ENCODE measurements at regions not wholly inside any gene's neighbourhood (a gene's known extent, or its start where the extent isn't known, plus 50 kb on each side); places are given as distances from the start of the nearest gene placed in this dataset.
"Not testable (repeated sequence)": the region's sequence is repeated elsewhere in the genome, so short reads cannot be mapped to it uniquely, and the experiment has no call there.

DNA sequence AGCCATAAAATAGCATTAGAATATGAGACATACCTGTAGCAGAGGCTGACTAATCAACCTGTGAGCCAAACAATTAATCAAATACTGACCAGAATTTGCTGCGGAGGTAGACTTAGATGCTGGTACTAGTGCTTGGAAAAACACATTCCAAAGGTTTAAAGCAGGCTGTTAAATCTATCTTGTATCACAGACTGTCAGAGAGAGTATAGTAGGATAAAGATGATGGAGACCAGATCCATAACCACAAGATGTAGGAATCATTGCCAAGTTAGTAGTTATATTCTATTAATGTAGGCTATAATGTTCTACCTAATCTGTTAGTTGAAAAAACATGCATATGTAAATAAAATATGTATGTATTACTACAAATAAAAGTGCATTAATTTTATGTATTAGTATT, 726.2 kb downstream of the SLC6A15 start:
- H3K36me3 ChIP-seq (ENCODE audit: control insufficient read depth in 2 of 2, insufficient read depth in 2 of 2, low read length in 2 of 2): no peaks in the 10 kb centered on the region
- no peak overlapping the region for H3K9ac ChIP-seq (ENCODE audit: low read depth in 1 of 2, low read length in 2 of 2)
- peaks cover 0 to 2% of the 10 kb centered on the region in 2 donors for H3K9me3 ChIP-seq (ENCODE audit: control insufficient read depth in 2 of 2, low read length in 2 of 2)
- no peaks in the 10 kb centered on the region for H3K4me1 ChIP-seq (ENCODE audit: control insufficient read depth in 2 of 2, insufficient read depth in 2 of 2, low read length in 2 of 2)
- H3K27ac ChIP-seq (ENCODE audit: low read depth in 2 of 2, low read length in 2 of 2): no peak overlapping the region
- no peaks in the 10 kb centered on the region for H3K27me3 ChIP-seq (ENCODE audit: control insufficient read depth in 2 of 2, insufficient read depth in 2 of 2, low read length in 2 of 2)
- H3K4me3 ChIP-seq (ENCODE audit: low read length in 2 of 2): no peak overlapping the region

- Histone ChIP-seq H3K4me1 (ENCODE audit: control insufficient read depth in 2 of 2, insufficient read depth in 2 of 2, low read length in 2 of 2) (no peaks in the 10 kb centered on the region), H3K9me3 (ENCODE audit: control insufficient read depth in 2 of 2, low read length in 2 of 2) (peaks cover 0 to 2% of the 10 kb centered on the region in 2 donors), H3K27me3 (ENCODE audit: control insufficient read depth in 2 of 2, insufficient read depth in 2 of 2, low read length in 2 of 2) (no peaks in the 10 kb centered on the region), H3K36me3 (ENCODE audit: control insufficient read depth in 2 of 2, insufficient read depth in 2 of 2, low read length in 2 of 2) (no peaks in the 10 kb centered on the region), H3K9ac (ENCODE audit: low read depth in 1 of 2, low read length in 2 of 2) (no peak overlapping the region), H3K4me3 (ENCODE audit: low read length in 2 of 2) (no peak overlapping the region), H3K27ac (ENCODE audit: low read depth in 2 of 2, low read length in 2 of 2) (no peak overlapping the region)
Measured at GRCh38 chr12:84183576-84183975, 729.0 kb downstream of the SLC6A15 start.

GRCh38 chr12:84174115-84174514, 738.5 kb downstream of the SLC6A15 start:
- peaks cover 3 to 5% of the 10 kb centered on the region in 2 donors for H3K9me3 ChIP-seq (ENCODE audit: control insufficient read depth in 2 of 2, low read length in 2 of 2)
- no peaks in the 10 kb centered on the region for H3K36me3 ChIP-seq (ENCODE audit: control insufficient read depth in 2 of 2, insufficient read depth in 2 of 2, low read length in 2 of 2)
- no peak overlapping the region for H3K27ac ChIP-seq (ENCODE audit: low read depth in 2 of 2, low read length in 2 of 2)
- no peaks in the 10 kb centered on the region for H3K27me3 ChIP-seq (ENCODE audit: control insufficient read depth in 2 of 2, insufficient read depth in 2 of 2, low read length in 2 of 2)
- H3K4me1 ChIP-seq (ENCODE audit: control insufficient read depth in 2 of 2, insufficient read depth in 2 of 2, low read length in 2 of 2): no peaks in the 10 kb centered on the region
- no peak overlapping the region for H3K4me3 ChIP-seq (ENCODE audit: low read length in 2 of 2)
- no peak overlapping the region for H3K9ac ChIP-seq (ENCODE audit: low read depth in 1 of 2, low read length in 2 of 2)

DNA sequence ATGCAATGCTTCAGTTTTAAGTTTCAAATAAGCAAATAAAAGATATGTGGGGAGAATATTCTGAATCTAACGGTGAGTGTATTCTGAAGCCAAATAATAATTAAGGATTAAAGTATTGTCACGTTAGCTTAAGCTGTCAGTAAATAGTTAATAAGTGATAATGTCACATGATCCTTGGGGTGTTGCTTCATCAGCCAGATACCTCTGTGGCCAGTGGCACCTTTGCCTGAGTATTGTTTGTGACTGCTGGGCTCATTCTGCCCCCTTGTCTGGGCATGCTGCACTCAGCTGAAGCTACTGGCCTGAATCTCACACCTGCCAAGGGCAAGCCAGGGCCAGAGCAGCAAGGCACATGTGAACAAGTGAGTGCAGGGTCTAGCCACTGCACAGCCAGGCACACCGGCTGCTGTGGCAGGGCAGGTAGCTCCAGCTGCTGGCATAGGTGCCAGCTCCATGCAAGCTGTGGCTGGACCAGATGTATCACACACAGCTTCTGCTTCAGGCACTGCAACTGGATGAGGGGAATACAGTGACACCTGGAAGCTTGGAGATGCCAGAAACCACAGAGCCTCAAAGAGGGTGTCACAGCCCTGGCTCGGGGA, 739.7 kb downstream of the SLC6A15 start:
- H3K27me3 ChIP-seq (ENCODE audit: control insufficient read depth in 2 of 2, insufficient read depth in 2 of 2, low read length in 2 of 2): no peaks in the 10 kb centered on the region
- H3K4me1 ChIP-seq (ENCODE audit: control insufficient read depth in 2 of 2, insufficient read depth in 2 of 2, low read length in 2 of 2): no peaks in the 10 kb centered on the region
- peaks cover 3 to 5% of the 10 kb centered on the region in 2 donors for H3K9me3 ChIP-seq (ENCODE audit: control insufficient read depth in 2 of 2, low read length in 2 of 2)
- no peak overlapping the region for H3K27ac ChIP-seq (ENCODE audit: low read depth in 2 of 2, low read length in 2 of 2)
- no peak overlapping the region for H3K9ac ChIP-seq (ENCODE audit: low read depth in 1 of 2, low read length in 2 of 2)
- H3K4me3 ChIP-seq (ENCODE audit: low read length in 2 of 2): no peak overlapping the region
- no peaks in the 10 kb centered on the region for H3K36me3 ChIP-seq (ENCODE audit: control insufficient read depth in 2 of 2, insufficient read depth in 2 of 2, low read length in 2 of 2)

DNA sequence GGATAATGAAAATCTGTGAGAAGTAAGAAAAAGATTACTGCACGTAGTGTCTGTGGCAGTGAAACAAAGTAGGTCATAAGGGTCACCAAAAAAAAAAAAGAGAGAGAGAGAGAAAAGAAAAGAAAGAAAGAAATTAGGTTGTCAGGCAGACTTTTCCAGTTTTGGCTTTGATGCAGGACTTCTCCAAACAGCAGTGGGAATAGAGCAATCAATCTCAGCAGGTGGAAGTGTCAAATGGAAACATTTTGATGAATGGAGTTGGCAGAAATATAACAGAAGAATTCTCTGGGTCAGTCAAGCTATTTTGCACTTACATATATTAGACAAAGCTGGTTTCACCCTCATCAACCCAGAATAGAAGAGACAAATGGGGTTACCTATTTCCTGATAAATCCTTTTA, 745.8 kb downstream of the SLC6A15 start:
- Histone ChIP-seq H3K9me3 (ENCODE audit: control insufficient read depth in 2 of 2, low read length in 2 of 2) (no peaks in the 10 kb centered on the region), H3K27ac (ENCODE audit: low read depth in 2 of 2, low read length in 2 of 2) (no peak overlapping the region), H3K27me3 (ENCODE audit: control insufficient read depth in 2 of 2, insufficient read depth in 2 of 2, low read length in 2 of 2) (no peaks in the 10 kb centered on the region), H3K36me3 (ENCODE audit: control insufficient read depth in 2 of 2, insufficient read depth in 2 of 2, low read length in 2 of 2) (no peaks in the 10 kb centered on the region), H3K4me1 (ENCODE audit: control insufficient read depth in 2 of 2, insufficient read depth in 2 of 2, low read length in 2 of 2) (no peaks in the 10 kb centered on the region), H3K4me3 (ENCODE audit: low read length in 2 of 2) (no peak overlapping the region), H3K9ac (ENCODE audit: low read depth in 1 of 2, low read length in 2 of 2) (no peak overlapping the region)

- Histone ChIP-seq H3K27me3 (ENCODE audit: control insufficient read depth in 2 of 2, insufficient read depth in 2 of 2, low read length in 2 of 2) (no peaks in the 10 kb centered on the region), H3K9ac (ENCODE audit: low read depth in 1 of 2, low read length in 2 of 2) (no peak overlapping the region), H3K4me1 (ENCODE audit: control insufficient read depth in 2 of 2, insufficient read depth in 2 of 2, low read length in 2 of 2) (no peaks in the 10 kb centered on the region), H3K4me3 (ENCODE audit: low read length in 2 of 2) (no peak overlapping the region), H3K36me3 (ENCODE audit: control insufficient read depth in 2 of 2, insufficient read depth in 2 of 2, low read length in 2 of 2) (no peaks in the 10 kb centered on the region), H3K27ac (ENCODE audit: low read depth in 2 of 2, low read length in 2 of 2) (no peak overlapping the region), H3K9me3 (ENCODE audit: control insufficient read depth in 2 of 2, low read length in 2 of 2) (no peaks in the 10 kb centered on the region)
Measured at GRCh38 chr12:84165998-84166571, 746.5 kb downstream of the SLC6A15 start.

DNA sequence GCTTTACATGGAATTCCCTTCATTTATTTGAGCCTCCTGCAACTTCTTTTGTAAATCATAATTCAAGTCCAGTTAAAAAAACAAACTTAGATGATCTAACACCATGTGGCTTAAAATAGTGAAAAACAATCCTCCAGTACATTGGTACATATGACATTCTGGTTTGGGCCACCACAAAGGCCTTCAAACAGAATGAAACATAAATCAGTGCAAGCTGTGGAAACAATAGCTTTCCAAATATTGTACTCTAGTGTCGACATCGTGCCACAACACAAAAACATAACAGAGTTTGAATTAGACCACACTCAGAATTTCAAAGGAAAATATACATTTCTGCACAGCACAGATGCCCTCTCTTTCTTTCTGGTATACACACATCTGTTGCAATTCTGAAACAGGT, 751.3 kb downstream of the SLC6A15 start:
- H3K27ac ChIP-seq (ENCODE audit: low read depth in 2 of 2, low read length in 2 of 2): no peak overlapping the region
- no peak overlapping the region for H3K9ac ChIP-seq (ENCODE audit: low read depth in 1 of 2, low read length in 2 of 2)
- no peaks in the 10 kb centered on the region for H3K27me3 ChIP-seq (ENCODE audit: control insufficient read depth in 2 of 2, insufficient read depth in 2 of 2, low read length in 2 of 2)
- no peaks in the 10 kb centered on the region for H3K36me3 ChIP-seq (ENCODE audit: control insufficient read depth in 2 of 2, insufficient read depth in 2 of 2, low read length in 2 of 2)
- no peaks in the 10 kb centered on the region for H3K4me1 ChIP-seq (ENCODE audit: control insufficient read depth in 2 of 2, insufficient read depth in 2 of 2, low read length in 2 of 2)
- no peaks in the 10 kb centered on the region for H3K9me3 ChIP-seq (ENCODE audit: control insufficient read depth in 2 of 2, low read length in 2 of 2)
- H3K4me3 ChIP-seq (ENCODE audit: low read length in 2 of 2): no peak overlapping the region

- H3K4me3 ChIP-seq (ENCODE audit: low read length in 2 of 2): no peak overlapping the region
- H3K4me1 ChIP-seq (ENCODE audit: control insufficient read depth in 2 of 2, insufficient read depth in 2 of 2, low read length in 2 of 2): no peaks in the 10 kb centered on the region
- H3K27me3 ChIP-seq (ENCODE audit: control insufficient read depth in 2 of 2, insufficient read depth in 2 of 2, low read length in 2 of 2): no peaks in the 10 kb centered on the region
- no peaks in the 10 kb centered on the region for H3K36me3 ChIP-seq (ENCODE audit: control insufficient read depth in 2 of 2, insufficient read depth in 2 of 2, low read length in 2 of 2)
- no peak overlapping the region for H3K27ac ChIP-seq (ENCODE audit: low read depth in 2 of 2, low read length in 2 of 2)
- H3K9me3 ChIP-seq (ENCODE audit: control insufficient read depth in 2 of 2, low read length in 2 of 2): no peaks in the 10 kb centered on the region
- H3K9ac ChIP-seq (ENCODE audit: low read depth in 1 of 2, low read length in 2 of 2): no peak overlapping the region
Measured at GRCh38 chr12:84159260-84159659, 753.3 kb downstream of the SLC6A15 start.

DNA sequence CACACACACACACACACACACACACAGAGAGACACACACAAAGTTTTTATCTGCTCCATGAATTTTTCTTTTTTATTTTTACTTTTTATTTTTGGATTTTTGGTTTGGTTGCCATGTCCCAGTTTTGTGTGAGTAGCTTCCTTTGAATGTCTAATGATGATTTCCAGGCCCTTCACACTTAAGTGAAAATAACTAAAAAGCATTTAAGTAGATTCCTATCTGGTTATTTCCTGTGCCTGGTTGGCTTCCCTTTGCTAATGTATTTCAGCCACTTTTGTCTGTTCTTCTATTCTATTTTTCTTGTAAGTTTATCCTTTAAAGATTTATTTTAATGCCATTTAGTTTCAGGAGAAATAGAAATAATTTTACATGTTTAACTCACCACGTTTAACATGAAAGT, 755.4 kb downstream of the SLC6A15 start:
- Histone ChIP-seq H3K27me3 (ENCODE audit: control insufficient read depth in 2 of 2, insufficient read depth in 2 of 2, low read length in 2 of 2) (no peaks in the 10 kb centered on the region), H3K4me3 (ENCODE audit: low read length in 2 of 2) (no peak overlapping the region), H3K9me3 (ENCODE audit: control insufficient read depth in 2 of 2, low read length in 2 of 2) (no peaks in the 10 kb centered on the region), H3K27ac (ENCODE audit: low read depth in 2 of 2, low read length in 2 of 2) (no peak overlapping the region), H3K9ac (ENCODE audit: low read depth in 1 of 2, low read length in 2 of 2) (no peak overlapping the region), H3K36me3 (ENCODE audit: control insufficient read depth in 2 of 2, insufficient read depth in 2 of 2, low read length in 2 of 2) (no peaks in the 10 kb centered on the region), H3K4me1 (ENCODE audit: control insufficient read depth in 2 of 2, insufficient read depth in 2 of 2, low read length in 2 of 2) (no peaks in the 10 kb centered on the region)

GRCh38 chr12:84154991-84155930, 757.3 kb downstream of the SLC6A15 start:
- H3K4me1 ChIP-seq (ENCODE audit: control insufficient read depth in 2 of 2, insufficient read depth in 2 of 2, low read length in 2 of 2); H3K27me3 ChIP-seq (ENCODE audit: control insufficient read depth in 2 of 2, insufficient read depth in 2 of 2, low read length in 2 of 2); H3K4me3 ChIP-seq (ENCODE audit: low read length in 2 of 2); H3K27ac ChIP-seq (ENCODE audit: low read depth in 2 of 2, low read length in 2 of 2); H3K36me3 ChIP-seq (ENCODE audit: control insufficient read depth in 2 of 2, insufficient read depth in 2 of 2, low read length in 2 of 2); H3K9ac ChIP-seq (ENCODE audit: low read depth in 1 of 2, low read length in 2 of 2); H3K9me3 ChIP-seq (ENCODE audit: control insufficient read depth in 2 of 2, low read length in 2 of 2): not testable (repeated sequence)
